Left lobe of liver (tissue), 2 donors: ENCODE measurements at regions not wholly inside any gene's neighbourhood (a gene's known extent, or its start where the extent isn't known, plus 50 kb on each side); places are given as distances from the start of the nearest gene placed in this dataset.
"Not testable (repeated sequence)": the region's sequence is repeated elsewhere in the genome, so short reads cannot be mapped to it uniquely, and the experiment has no call there.

Source experiments
- ATAC-seq: fragments of 200-7000 bp; cut with Tn5 transposase; one replicate; pipeline ENCODE4 v1.9.1; 2020; ENCODE audit warnings: mild to moderate bottlenecking, moderate library complexity
- DNase-seq: peaks from one replicate; pipeline ENCODE4 v3.0.0-alpha.2; 2020; ENCODE audit warnings: low spot score
- donor health status: DM: no; HTN: no; CAD: no; lungs with moderate emphysema.
- donor health status: DM: no; HTN: yes; CAD: no.

DNA sequence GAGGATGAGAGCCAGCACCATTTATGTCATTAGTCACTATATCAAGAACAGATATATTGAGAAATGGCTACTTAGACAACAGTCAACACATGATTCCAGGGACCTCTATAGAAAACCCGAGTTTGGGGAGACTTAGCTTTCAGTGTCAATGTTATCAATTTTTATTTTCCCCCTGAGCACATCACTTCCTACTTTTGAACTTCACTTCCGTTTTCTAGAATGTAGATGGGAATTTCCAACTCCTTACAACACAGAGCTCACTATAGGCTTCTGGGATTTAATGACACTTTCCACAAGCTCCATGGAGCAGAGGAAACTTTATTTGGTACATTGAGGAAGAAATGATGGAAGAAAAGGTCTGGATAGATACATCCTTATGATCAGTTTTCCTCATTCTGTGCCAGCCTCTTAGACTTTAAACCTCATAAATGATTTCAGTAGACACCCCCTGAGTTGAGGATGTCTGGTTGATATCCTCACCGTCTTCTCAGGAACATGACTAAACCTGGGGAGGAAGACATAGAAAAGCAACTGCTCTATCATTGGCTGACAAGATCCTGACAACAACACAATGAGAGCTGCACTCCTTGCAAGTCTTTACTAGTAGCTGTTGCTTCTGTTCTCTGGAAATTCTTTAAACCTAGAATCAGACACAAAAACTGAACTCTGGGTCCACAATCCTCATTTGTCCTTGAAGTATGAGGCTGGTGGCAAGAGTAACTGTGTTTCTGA, 449.4 kb upstream of the OR4E1 start:
- no peak for DNase-seq
- ATAC-seq = no peak

DNA sequence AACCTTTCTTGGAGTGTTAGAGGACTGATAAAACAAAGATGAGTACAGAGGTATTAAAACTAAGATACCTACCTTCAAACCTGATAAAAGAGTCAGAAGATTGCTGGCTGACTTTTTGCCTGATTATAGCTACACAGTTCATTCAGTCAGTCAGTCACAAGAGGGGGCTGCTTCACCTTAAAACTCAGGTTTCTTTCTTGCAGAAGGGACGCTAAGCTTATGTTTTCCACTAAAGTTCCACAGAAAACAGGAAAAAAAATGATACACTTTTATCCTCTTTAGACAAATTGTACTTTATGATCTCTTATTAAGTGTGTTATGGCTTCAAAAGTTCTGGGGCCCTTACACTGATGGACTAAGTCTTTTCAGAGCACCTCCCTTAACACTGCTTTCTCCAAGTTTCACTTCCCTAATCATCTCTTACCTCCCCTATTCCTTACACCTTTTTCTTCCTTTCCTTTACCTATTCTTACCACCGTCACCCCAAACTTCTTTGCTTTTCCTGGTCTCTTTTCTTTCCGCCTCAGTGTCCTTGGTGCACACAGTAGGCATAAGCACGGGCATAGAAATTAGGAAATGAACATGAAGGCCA, 448.7 kb upstream of the OR4E1 start:
- DNase-seq (no peak), ATAC-seq (no peak)

DNA sequence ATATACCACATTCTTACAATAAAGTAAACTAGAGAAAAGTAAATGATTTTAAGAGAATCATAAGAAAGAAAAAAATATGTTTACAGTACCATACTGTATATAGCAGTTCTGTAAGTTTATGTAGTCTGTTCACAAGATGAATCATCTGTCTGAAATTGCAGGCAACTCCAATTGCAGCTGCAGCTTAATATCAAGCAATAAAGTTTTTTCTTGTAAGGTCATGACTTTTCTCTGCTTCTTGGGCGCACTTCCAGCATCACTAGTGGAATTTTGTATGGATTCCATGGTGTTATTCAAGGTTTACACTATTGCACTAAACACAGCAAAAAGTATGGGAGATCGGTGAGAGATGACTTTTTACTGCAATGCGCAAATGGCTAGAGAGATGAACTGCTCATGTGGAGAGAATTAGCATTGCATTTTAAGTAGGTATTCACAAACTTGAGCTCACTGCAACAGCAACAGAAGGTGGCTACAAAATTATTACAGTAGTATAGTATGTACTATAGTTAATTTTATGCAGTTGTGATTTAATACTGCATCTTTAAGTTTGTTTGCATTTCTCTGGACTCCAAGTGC, 445.4 kb upstream of the OR4E1 start:
- ATAC-seq = no peak
- DNase-seq = no peak

DNA sequence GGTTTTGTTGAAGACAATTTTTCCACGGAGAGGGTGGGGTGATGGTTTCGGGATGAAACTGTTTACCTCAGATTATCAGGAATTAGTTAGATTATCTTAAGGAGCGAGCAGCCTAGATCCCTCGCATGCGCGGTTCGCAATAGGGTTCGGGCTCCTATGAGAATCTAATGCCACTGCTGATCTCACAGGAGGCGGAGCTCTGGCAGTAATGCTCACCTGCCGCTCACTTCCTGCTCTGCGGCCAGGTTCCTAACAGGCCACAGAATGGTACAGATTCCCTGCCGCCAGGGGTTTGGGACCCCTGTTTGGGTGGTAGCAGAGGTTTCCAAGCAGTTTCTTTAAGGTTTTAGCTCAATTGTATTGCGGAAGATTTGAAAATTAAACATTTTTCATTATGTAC, 439.8 kb upstream of the OR4E1 start:
- ATAC-seq = no peak

DNA sequence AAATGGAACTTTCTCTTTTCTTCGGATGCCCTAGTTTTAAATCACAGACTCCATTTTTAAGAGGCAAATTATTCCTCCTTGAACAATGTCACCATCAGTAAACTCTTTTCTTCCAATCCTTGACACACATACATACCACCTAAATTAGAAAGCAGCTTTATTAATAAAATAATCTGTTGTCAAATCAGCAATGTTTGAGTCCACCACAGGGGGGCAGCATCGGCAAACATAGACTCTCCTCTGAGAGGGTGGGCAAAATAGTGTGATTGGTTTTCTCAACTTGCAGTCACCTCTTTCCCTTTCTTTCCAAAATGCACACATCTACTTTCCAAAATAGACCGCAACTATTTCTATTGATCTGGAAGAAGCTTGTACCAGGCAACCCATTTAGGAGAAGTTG, 438.4 kb upstream of the OR4E1 start:
- DNase-seq = no peak

More for the DNA sequence above, 439.8 kb upstream of the OR4E1 start:
- no peak for DNase-seq

DNA sequence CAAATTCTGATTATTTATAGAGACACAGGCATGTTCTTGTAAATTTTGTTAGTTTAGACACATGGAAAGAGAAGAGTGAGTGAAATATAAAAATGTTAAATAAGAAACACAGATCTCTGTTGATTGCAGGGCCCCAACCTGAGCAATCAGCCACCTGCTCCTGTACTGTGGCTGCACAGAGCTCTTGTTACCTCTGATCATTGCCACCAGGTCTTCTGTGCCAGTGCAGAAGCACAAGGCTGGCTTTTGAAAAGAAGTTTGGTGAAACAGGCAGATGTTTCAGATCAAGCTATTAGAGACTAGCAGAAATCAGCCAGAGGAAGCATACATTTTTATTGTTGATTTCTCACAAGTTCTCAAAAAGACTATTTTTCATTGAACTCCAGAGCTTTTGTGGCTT, 434.1 kb upstream of the OR4E1 start:
- ATAC-seq = no peak
- DNase-seq = no peak

More for the DNA sequence above, 438.4 kb upstream of the OR4E1 start:
- no peak for ATAC-seq

DNA sequence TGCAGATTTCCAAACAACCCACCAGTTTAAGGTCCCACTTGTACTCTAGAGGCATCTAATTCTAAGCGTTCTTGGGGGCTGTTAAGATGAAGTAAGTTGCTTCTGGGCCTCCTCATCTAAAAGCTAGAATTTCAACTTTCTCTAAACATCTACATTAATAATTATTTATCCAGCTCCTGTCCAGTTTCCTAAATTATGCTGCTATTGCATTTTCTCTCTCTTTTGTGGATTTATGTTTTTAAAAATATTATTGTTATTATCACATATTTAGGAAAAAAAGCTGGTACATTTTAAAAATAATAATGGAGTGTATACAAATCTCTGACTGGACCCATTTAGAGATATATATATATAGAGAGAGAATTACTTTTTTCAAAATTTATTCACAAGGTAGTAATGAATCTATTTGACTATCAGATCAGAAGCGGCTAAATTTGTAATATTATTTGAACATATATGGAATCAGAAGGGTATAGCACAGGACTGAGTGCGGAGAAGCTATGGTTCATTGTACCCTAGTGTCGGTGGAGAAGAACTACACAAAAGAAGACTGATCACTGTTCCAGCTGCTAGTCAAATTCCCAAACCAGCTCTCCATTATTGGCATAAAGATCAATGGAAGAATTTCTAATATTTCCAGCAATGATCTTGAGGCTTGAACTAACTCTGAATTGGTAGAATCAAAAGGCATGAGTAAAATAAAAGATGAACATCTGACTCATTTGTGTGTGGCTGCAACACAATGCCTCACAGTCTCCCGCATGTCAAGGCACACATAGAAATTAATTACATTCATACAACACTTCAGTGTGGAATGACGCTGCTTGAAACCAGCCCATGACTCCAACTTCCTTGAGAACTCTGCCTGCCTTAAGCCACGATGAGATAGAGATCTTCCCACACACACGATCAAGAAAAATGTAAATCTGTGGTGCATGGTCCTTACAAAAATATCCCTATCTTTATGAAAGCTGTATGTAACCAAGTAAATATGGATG, 433.4 kb upstream of the OR4E1 start:
- DNase-seq = no peak
- no peak for ATAC-seq

DNA sequence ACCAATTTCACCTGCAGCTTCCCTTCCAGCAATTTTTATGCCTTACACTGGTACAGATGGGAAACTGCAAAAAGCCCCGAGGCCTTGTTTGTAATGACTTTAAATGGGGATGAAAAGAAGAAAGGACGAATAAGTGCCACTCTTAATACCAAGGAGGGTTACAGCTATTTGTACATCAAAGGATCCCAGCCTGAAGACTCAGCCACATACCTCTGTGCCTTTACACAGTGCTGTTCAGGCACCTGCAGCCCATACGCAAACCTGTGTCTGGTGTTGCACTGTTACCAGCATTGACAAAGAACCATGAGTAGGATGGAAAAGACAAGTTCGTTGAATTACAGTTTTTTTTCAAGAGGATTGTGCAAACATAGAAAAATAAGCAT, 432.0 kb upstream of the OR4E1 start:
- ATAC-seq = no peak
- DNase-seq = no peak

DNA sequence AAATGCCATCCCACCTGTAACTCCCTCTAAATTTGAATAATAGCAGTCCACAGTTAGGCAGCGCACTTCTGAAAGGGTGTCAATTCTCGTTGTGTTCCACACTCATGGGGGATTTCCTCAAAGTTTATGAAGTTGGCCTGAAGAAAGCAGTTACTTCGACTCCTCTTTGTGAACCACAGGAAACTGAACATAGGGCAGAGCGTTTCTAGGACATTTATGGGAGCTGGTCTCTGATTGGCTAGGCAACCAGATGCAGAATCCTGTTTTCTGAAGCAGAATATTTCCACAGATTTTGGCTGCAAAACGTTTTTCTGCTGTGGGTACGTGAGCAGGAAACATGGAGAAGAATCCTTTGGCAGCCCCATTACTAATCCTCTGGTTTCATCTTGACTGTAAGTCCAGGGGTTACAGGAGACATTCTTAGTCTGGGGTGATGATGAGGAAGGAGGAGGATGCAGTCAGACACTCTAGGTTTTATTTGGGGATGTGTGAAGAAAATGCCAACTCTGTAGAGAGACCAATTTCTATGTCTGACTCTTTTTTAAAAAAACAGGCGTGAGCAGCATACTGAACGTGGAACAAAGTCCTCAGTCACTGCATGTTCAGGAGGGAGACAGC, 431.5 kb upstream of the OR4E1 start:
- DNase-seq = no peak
- no peak for ATAC-seq

DNA sequence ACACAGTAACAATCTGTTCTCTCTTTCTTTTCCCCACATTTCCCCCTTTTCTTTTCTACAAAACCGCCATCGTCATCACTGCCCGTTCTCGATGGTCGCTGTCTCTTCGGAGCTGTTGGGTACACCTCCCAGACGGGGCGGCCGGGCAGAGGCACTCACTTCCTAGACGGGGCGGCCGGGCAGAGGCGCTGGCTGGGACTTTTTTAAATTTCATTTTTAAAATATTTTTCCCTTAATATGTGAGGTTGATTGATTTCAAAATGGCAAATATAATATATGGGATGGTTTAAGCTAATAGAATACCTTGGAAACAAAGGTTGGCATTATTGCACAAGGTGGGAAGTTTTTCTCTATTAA, 427.1 kb upstream of the OR4E1 start:
- not testable (repeated sequence) for DNase-seq, ATAC-seq

DNA sequence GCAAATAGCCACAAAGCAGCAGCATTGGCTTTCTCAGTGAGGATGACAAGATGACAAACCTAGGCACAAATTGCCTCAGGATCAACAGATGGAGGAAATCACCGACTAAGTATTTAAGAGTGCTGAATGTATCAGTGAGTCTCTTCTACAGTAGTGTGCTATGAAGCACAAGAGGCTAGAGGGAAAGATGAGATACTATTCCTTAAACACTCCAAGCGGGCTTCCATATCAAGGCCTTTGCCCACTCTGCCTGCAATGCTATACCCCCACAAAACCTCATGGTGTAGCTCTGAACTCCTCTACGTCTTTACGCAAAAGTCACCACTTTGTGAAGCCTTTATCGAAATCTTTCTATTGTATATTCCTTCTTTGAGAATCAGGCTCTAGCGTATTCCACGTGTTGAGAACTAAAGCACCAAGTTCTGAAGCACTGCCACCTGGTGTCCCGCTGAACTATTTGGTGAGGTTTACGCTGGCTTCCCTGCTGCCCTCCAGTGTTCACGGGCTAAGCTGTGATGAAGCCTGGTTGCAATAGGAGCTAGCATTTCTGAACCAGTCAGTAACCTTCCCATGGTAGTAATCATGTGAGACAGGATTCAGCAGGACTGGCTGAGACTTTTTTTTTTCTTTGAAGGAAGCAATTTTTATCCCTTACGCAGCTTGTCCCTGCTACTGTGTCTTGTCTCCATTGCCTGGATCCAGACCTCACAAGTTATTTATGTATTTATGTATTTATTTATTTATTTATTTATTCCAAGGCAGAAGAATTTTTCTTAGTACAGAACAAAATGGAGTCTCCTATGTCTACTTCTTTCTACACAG, 426.5 kb upstream of the OR4E1 start:
- peak; percentile 92 for ATAC-seq
- DNase-seq = no peak

DNA sequence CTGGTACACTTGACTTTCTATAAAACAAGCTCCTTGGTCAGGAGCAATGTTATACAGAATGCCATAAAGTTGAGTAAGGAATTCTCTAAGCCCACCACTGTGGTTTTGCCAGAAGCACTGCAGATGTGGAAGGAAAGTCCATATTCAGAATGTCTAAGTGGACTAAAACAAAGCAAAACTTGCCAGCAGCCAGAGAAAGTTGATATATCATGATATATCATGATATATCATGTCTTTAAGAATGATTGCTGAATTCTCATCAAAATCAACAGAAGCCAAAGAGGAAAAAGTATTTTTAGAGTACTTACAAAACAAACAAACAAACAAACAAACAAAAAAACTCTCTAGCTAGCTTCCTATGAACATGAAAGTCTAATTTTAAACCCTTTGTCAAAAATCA, 424.8 kb upstream of the OR4E1 start:
- no peak for DNase-seq
- ATAC-seq = no peak

DNA sequence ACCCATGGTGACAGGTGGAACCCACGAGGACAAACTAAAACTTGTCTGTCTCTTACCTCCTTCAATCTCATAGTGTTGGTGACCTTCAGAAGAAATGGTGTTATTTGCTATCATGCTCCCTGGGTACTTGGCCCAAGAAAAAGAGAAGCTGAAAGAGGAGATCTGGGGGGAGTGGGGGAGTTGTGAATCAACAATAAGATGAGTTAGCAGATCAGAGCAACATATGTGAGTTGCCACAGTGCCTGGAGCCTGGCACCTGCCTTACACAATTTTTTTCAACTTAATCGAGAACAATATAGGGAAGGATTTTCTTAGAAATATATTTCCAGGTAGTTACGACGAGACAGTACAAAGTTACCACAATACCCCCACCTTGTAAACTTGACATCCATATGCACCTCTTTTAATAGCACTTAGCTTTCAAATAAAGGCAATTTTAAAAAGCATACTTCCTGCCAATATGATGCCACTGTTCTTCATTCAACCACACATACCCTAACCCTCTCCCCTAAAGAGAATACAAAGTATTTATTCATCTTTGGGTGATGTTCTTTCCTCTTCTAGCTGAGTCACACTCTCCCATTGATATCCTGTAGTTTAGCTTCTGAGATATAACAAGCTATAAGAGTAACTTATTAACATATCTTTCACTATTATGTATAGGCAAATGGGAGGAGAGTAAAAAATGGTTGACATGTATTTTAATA, 424.1 kb upstream of the OR4E1 start:
- DNase-seq = no peak
- ATAC-seq = no peak

DNA sequence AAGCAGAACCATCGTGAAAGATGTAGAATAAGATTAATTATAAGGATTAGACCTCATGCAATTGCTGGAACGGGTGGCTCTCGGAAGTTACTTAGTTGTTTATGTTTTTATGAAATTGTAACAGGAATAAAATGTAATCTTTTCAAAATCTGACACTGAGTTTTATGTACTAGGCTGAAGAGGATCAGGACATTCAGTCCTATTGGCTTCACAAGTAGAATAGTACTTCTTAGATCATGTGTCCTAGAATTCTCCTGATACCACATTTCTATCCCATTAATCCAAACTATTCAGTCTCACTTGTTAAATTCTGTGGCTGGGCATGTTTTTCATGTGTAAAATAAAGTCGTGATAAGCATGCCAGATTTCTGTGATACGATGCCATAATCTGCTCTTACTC, 423.5 kb upstream of the OR4E1 start:
- no peak for ATAC-seq

DNA sequence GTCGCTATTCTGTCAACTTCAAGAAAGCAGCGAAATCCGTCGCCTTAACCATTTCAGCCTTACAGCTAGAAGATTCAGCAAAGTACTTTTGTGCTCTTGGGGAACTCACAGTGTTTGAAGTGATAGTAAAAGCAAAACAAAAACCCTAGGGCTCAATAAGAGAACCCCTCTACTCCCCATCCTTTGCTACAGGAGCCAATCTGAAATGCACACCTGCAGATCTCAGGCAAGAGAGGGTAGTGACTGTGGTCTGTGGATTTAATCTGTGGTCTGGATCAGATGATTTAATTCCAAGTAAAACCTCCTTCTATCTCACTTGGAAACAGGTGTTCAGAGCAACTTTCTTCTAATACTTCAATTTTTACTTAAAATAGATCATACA, 422.9 kb upstream of the OR4E1 start:
- ATAC-seq = no peak

More for the DNA sequence above, 423.5 kb upstream of the OR4E1 start:
- no peak for DNase-seq

DNA sequence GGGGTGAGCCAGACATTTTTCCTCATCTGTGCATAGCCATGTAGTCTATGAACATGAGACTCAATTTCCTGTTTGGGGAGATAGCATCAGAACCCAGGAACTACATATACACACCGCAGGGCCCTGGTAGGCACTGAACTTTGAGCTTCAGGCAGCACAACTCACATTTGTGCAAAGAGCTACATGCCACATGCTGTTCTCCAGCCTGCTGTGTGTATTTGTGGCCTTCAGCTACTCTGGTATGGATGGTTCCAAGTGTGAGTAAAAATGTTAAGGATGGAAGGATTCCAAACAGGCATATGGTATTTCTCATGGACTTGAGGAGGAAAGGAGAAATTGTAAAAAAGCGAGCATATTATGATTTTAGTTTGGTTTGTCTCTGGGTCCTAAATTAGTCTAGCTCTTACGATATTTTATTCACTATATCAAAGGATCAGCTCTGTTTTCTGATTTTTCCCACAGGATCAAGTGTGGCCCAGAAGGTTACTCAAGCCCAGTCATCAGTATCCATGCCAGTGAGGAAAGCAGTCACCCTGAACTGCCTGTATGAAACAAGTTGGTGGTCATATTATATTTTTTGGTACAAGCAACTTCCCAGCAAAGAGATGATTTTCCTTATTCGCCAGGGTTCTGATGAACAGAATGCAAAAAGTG, 422.4 kb upstream of the OR4E1 start:
- ATAC-seq (no peak), DNase-seq (no peak)

More for the DNA sequence above, 422.9 kb upstream of the OR4E1 start:
- DNase-seq = no peak

DNA sequence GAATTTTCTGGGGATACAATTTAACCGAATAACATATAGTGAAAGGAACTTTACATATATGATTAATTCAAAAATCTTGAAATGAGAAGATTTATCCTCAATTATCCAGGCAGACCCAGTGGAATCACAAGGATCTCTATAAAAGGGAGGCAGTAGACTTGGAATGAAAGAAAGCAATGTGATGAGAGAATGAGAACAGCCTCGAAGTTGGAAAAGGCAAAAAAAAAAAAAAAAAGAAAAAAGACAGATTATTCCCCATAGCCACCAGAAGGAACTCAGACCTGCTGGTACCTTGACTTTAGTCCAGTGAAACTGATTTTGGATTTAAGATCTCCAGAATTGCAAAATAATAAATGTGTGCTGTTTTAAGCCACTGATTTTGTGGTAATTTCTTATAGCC, 416.3 kb upstream of the OR4E1 start:
- no peak for DNase-seq
- no peak for ATAC-seq

DNA sequence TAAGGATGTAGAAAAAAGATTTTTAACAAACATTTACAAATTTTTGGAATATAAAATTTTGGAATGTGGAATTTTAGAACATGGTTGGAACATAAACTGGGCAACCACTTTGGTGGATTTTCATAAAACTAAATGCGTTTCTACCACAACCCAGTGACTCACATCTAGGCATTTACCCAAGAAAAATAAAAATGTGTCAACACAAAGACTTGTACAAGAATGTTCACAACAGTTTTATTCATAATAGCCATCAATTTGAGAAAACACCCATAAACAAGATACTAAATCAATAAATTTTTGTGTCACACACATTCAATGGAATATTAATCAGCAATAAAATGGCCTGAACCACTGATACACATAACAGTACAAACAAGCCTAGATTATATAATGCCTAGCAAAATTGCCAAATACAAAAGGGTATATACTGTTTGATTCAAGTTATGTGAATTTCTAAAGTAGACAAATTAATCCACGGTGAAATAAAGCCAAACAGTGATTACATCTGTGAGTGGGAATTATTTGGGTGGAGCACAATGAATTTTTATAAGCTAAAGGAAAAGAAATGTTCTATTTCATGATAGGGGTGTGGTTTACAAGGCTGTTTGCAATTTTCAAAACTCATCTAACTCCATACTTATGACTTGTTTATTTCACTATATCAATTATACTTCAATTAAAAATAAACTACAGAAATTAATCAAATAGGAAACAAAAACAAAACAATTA, 415.2 kb upstream of the OR4E1 start:
- DNase-seq = no peak
- ATAC-seq = no peak
